Thymus (tissue), 11 donors: ENCODE measurements at regions not wholly inside any gene's neighbourhood (a gene's known extent, or its start where the extent isn't known, plus 50 kb on each side); places are given as distances from the start of the nearest gene placed in this dataset.
"Not testable (repeated sequence)": the region's sequence is repeated elsewhere in the genome, so short reads cannot be mapped to it uniquely, and the experiment has no call there.

ENCODE experiments used
- DNase-seq, 9 donors: peaks; one replicate each; pipeline ENCODE4 v3.0.0-alpha.2; 2013; ENCODE audit warnings: low spot score in 9 of 9, low read depth in 6 of 9, missing footprints in 1 of 9
- H3K27ac ChIP-seq, 2 donors: one replicate each; pipeline ENCODE4 v1.5.1; 2013; ENCODE audit warnings: control low read depth in 1 of 2, low read depth in 1 of 2, low read length in 1 of 2, mild to moderate bottlenecking in 1 of 2, moderate library complexity in 1 of 2
- H3K27me3 ChIP-seq, 2 donors: one replicate each; pipeline ENCODE4 v1.5.1; 2013; ENCODE audit warnings: low read length in 1 of 2; ENCODE audit not compliant: control insufficient read depth in 2 of 2, insufficient read depth in 1 of 2
- H3K36me3 ChIP-seq, 2 donors: one replicate each; pipeline ENCODE4 v1.5.1; 2013; ENCODE audit warnings: low read length in 1 of 2, mild to moderate bottlenecking in 1 of 2, moderate library complexity in 1 of 2; ENCODE audit not compliant: control insufficient read depth in 2 of 2, insufficient read depth in 2 of 2
- H3K4me1 ChIP-seq, 2 donors: one replicate each; pipeline ENCODE4 v1.5.1; 2013; ENCODE audit warnings: low read length in 2 of 2; ENCODE audit not compliant: control insufficient read depth in 2 of 2, insufficient read depth in 2 of 2
- H3K4me3 ChIP-seq, 2 donors: one replicate each; pipeline ENCODE4 v1.5.1; 2013; ENCODE audit warnings: low read length in 2 of 2, control low read depth in 1 of 2, mild to moderate bottlenecking in 1 of 2
- H3K9me3 ChIP-seq, 2 donors: one replicate each; pipeline ENCODE4 v1.5.1; 2013; ENCODE audit warnings: low read length in 1 of 2, mild to moderate bottlenecking in 1 of 2; ENCODE audit not compliant: control insufficient read depth in 2 of 2, insufficient read depth in 1 of 2
- WGBS: extraction: QIAGEN DNeasy Blood & Tissue Kit; methylation state at CpG from one replicate; pipeline ENCODE4 v1.1.7; 2013; 5-methylcytosine and 5-hydroxymethylcytosine counted together
- donor health status: healthy.

GRCh38 chr1:204792354-204792692 is 78.3 kb upstream of the NFASC start:
- no peak for DNase-seq
- no peak overlapping the region for H3K4me3 ChIP-seq
- no peaks in the 10 kb centered on the region for H3K4me1 ChIP-seq
- peaks cover 0 to 11% of the 10 kb centered on the region in 2 donors for H3K27me3 ChIP-seq
- H3K27ac ChIP-seq: no peak overlapping the region
- no peaks in the 10 kb centered on the region for H3K36me3 ChIP-seq
- H3K9me3 ChIP-seq: no peaks in the 10 kb centered on the region
- WGBS: 92% methylated on average over 6 of the region's 6 CpGs

- Histone ChIP-seq H3K27ac (no peak overlapping the region), H3K9me3 (no peaks in the 10 kb centered on the region), H3K36me3 (no peaks in the 10 kb centered on the region), H3K4me1 (no peaks in the 10 kb centered on the region), H3K27me3 (peaks cover 0 to 11% of the 10 kb centered on the region in 2 donors), H3K4me3 (no peak overlapping the region)
- no peak for DNase-seq
- WGBS: 92% methylated on average over 7 of the region's 7 CpGs
Observed at GRCh38 chr1:204793259-204793914, 77.3 kb upstream of the NFASC start.

GRCh38 chr1:204796886-204797285 is 73.8 kb upstream of the NFASC start:
- peaks cover 0 to 16% of the 10 kb centered on the region in 2 donors for H3K27me3 ChIP-seq
- H3K36me3 ChIP-seq, DNase-seq, H3K27ac ChIP-seq, H3K4me3 ChIP-seq, H3K9me3 ChIP-seq, H3K4me1 ChIP-seq: not testable (repeated sequence)
- 98% methylated on average over 2 of the region's 2 CpGs for WGBS

- Histone ChIP-seq H3K4me1 (peaks cover 0 to under 1% of the 10 kb centered on the region in 2 donors), H3K4me3 (no peak overlapping the region), H3K9me3 (peaks cover 0 to 3% of the 10 kb centered on the region in 2 donors), H3K27ac (no peak overlapping the region), H3K27me3 (peaks cover 0 to 13% of the 10 kb centered on the region in 2 donors), H3K36me3 (no peaks in the 10 kb centered on the region)
- WGBS: 95% methylated on average over 2 of the region's 2 CpGs
- DNase-seq: no peak
Observed at GRCh38 chr1:204797401-204797800, 73.3 kb upstream of the NFASC start.

- Histone ChIP-seq H3K36me3 (no peaks in the 10 kb centered on the region), H3K4me1 (peaks cover 0 to 11% of the 10 kb centered on the region in 2 donors), H3K9me3 (peaks cover 0 to 3% of the 10 kb centered on the region in 2 donors), H3K27ac (no peak overlapping the region), H3K27me3 (peaks cover 0 to 12% of the 10 kb centered on the region in 2 donors), H3K4me3 (no peak overlapping the region)
- DNase-seq: no peak
- 70% methylated on average over 2 of the region's 2 CpGs for WGBS
Observed at GRCh38 chr1:204799630-204800029, 71.0 kb upstream of the NFASC start.

GRCh38 chr1:204801211-204801610 is 69.5 kb upstream of the NFASC start:
- peaks cover 0 to 11% of the 10 kb centered on the region in 2 donors for H3K4me1 ChIP-seq
- H3K27me3 ChIP-seq: peaks cover 0 to 9% of the 10 kb centered on the region in 2 donors
- 100% methylated on average over 1 of the region's 1 CpG for WGBS
- no peak overlapping the region for H3K27ac ChIP-seq
- DNase-seq: no peak
- H3K36me3 ChIP-seq: no peaks in the 10 kb centered on the region
- no peak overlapping the region for H3K4me3 ChIP-seq
- peaks cover 0 to 3% of the 10 kb centered on the region in 2 donors for H3K9me3 ChIP-seq

- Histone ChIP-seq H3K27me3 (peaks cover 0 to 9% of the 10 kb centered on the region in 2 donors), H3K4me1 (peaks cover 3 to 17% of the 10 kb centered on the region in 2 donors), H3K27ac (no peak overlapping the region), H3K4me3 (no peak overlapping the region), H3K36me3 (no peaks in the 10 kb centered on the region), H3K9me3 (peaks cover 0 to 3% of the 10 kb centered on the region in 2 donors)
- 85% methylated on average over 9 of the region's 9 CpGs for WGBS
- DNase-seq: peak in 2 of 9 donors; percentile 21 to 31
Observed at GRCh38 chr1:204802401-204803175, 68.1 kb upstream of the NFASC start.

- H3K27me3 ChIP-seq: peaks cover 0 to 8% of the 10 kb centered on the region in 2 donors
- 96% methylated on average over 3 of the region's 3 CpGs for whole genome bisulfite sequencing
- H3K36me3 ChIP-seq: no peaks in the 10 kb centered on the region
- H3K27ac ChIP-seq: no peak overlapping the region
- peaks cover 7 to 20% of the 10 kb centered on the region in 2 donors for H3K4me1 ChIP-seq
- peaks cover 0 to 1% of the 10 kb centered on the region in 2 donors for H3K9me3 ChIP-seq
- DNase-seq: no peak
- H3K4me3 ChIP-seq: no peak overlapping the region
Observed at GRCh38 chr1:204803607-204804006, 67.1 kb upstream of the NFASC start.

- Histone ChIP-seq H3K27ac (peak overlapping the region in 1 of 2 donors; percentile 75), H3K4me3 (peak overlapping the region; percentile 45 to 58), H3K27me3 (peaks cover 0 to 7% of the 10 kb centered on the region in 2 donors), H3K36me3 (no peaks in the 10 kb centered on the region), H3K9me3 (no peaks in the 10 kb centered on the region), H3K4me1 (peaks cover 7 to 20% of the 10 kb centered on the region in 2 donors)
- WGBS: 6% methylated on average over 23 of the region's 23 CpGs
- peak; percentile 81 to 95 (median 89) for DNase-seq
Observed at GRCh38 chr1:204806943-204807687, 63.5 kb upstream of the NFASC start.
